CD4-positive, alpha-beta T cell treated with Interleukin-6 for 4 hours (primary cell): ENCODE measurements at regions not wholly inside any gene's neighbourhood (a gene's known extent, or its start where the extent isn't known, plus 50 kb on each side); places are given as distances from the start of the nearest gene placed in this dataset.

Experiments used
- DNase-seq: peaks from one replicate; pipeline ENCODE4 v3.0.0-alpha.2; 2020; ENCODE audit warnings: mixed read lengths

DNA sequence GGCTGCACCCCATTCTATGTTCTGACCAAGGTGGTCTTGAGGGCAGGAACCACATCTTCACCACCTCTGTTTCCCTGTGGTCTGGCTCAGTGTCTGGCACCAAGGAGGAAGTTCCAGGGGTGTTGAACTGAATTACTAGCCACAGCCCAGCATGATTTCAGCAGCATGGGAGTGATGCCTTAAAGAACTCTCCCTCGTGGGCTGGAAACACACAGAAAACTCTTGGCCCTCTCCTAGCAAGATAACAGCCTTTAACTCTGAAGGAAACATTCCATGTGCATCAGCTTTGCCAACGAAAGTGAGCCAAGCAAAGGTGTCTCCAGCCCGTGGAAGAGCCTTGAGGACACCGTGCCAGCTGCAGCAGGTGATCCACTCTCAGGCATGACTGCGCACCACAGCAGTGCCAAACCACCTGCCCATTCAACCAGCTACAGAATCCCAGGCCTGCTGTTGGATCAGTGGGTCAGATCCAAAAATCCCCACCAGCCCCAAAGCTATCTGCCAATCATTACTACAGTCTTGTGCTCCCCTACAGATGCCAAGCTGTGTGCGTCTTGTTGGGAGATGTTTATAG is 124.8 kb downstream of the TTC32 start:
- DNase-seq = no peak

DNA sequence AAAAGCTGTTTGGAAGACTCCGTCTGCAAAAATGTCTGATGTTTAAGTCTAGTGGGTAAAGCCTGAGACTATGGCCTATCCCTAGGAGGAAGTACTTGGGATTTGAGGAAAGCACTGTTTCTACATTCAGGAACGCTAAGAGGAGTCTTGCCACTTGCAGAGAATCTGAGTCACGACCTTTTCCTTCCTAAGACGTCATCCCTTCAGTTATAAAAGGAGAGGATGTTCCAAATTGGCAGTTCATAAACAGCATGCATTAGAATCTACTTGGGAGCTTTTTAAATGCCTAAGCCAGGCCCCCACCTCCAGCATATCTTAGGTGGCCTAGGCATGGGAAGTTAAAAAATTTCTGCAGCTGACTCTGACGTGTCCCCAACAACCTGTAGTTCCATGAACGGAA is 125.9 kb downstream of the TTC32 start:
- no peak for DNase-seq

DNA sequence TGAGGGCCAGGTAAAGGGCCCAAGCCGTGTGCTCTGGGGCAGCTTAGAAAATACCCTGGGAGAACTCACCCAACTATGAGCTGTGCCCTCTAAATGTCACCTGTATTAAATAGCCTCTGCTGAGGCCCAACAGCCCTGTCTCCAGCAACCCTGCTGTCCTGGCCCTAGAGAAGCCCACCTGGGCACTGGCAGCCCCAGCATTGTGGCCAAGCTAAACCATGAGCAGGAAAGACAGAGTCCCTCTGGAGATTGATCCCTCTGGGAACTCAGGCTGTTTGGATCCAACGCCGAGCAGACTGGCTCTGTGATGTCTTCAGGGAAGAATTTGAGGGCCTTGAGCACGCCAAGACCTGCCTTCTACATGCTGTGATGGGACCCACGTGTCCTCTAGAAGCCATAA is 126.5 kb downstream of the TTC32 start:
- no peak for DNase-seq

DNA sequence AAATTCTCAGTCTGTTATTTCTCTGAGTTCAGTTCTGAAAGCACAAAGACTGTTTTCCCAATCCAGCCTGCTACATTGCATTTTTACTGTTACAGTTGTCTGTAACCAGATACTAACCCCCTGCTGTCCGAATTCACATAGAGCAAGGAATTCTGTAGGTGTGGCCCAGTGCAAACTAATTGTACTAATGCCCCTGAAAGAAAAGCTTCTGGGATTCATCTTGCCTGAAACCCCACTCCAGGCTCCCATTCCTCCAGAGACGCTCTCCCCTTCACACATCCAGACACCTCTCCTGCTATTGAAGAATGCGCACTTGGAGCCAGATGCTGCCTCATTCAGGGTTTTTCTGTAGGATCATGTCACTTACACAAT is 127.0 kb downstream of the TTC32 start:
- DNase-seq = no peak

DNA sequence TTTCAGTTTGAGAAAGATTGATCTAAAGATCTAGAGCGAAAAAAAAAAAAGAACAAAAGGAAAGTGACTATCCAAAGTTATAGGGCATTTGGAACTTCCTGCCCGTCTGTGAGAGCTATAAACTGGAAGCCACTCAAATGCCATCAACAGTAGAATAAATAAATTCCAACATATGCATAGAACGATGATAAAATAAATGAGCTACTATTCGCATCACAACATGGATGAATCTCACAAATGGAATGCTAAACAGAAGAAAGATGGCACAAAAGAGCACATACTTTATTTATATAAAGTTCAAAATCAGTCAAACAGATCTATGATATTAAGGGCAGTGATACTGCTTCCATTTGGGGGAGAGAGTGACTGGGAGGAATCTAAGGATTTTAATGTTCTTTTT is 128.8 kb downstream of the TTC32 start:
- no peak for DNase-seq

DNA sequence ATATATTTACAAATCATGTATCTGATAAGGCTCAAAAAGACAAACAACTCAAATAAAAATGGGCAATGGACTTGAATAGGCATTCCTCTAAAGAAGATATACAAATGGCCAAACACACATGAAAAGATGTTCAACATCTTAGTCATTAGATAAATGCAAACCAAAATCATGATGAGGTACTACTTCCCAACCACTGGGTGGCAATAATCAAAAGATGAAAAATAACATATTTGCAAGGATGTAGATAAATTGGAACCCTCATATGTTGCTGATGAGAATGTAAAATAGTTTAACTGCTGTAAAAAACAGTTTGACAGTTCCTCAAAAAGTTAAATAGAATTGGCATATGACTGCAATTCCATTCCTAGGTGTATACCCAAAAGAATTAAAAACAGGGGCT is 132.3 kb downstream of the TTC32 start:
- DNase-seq = no peak

DNA sequence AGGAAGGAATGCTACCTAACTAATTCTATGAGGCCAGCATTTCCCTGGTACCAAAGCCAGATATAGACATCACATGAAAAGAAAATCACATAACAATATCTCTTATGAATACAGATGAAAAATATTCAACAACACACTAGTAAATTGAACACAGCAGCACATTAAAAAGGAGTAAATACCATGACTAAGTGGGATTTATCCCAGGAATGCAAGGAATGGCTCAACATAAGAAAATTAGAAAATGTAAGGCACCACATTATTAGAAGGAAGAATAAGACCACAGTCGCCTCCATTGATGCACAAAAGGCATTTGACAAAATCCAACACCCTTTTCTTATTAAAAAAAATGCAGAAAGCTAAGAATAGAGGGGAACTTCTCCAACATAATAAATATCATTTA is 133.9 kb downstream of the TTC32 start:
- DNase-seq = no peak

DNA sequence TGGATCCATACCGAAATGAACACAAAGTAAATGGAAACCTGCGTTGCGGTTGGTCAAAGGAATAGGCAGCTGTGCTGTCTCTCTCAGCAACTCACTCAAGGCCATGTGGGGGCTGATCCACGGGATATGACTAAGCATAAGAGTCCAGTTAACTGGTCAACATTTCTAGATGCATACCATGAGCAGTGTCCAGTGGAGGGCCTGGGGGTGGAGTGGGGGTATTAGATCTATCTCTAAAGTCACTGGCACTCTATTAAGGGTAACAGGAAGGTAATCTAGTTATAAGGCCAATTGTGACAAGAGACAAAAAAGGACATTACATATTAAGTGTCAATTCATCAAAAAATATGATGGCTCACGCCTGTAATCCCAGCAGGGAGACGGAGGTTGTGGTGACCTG is 136.8 kb downstream of the TTC32 start:
- no peak for DNase-seq

DNA sequence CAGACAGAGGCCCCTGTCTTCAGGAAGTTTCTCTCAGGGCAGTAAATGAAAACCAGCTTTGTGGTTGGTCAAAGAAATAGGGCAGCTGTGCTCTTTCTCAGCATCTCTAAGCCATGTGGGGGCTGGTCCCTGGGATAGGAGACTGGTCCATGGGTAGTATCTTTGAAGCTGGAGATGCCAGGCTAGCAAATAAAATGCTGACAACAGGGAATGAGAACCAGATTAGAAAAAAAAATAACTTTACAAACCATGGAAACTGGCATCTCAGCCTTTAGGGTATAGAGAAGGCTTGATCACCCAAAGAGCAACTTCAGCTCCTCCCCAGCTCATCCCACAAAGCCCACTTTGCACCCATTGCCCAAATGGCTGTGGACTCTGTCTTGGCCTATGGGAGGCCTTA is 138.1 kb downstream of the TTC32 start:
- DNase-seq = no peak

DNA sequence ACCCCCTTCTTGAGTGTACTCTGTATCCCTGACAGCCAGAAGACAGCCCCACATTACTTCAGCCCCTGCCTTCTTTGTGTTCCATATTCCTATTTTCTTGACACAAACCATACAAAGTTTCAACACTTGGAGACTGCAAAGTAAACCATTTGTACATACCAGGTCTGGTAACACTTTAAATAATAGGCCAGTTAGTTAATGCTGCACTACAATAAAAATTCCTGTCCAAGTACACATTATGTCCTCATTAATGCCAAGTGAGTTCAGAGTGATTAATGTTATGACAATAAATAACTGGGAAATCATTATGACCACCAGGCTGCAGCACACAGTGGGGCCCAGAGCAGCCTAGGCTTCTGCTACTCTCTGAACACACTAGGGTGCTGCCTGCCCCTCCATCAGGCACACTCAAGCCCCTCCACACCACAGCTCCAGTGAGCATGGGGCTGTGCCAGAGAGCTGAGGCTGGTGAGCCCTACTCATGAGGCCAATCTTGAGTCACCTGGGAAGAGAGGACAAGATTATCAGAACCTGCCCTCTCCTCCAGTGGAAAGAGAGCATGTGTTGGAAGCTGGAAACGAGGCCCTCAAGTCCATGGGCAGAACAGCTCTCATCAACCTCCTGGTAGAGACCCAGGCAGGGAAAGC is 138.7 kb downstream of the TTC32 start:
- no peak for DNase-seq

DNA sequence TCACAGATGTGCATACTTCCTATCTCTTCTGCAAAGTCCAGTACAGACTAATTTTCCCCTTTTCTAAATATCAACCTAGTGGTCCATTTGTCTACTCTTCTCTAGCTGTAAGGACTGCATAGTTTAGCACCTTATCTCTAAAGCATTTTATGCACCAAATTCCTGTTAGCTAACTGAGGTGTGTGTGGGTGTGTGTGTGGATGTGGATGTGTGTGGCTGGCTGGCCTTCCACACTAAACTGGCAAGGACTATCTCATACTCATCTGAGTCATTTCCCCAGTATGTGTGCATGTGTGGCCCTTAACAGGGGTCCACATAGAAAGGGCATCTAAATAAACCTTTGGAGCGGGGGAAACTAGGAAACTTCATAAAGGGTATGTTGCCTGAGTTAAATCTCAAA is 139.6 kb downstream of the TTC32 start:
- DNase-seq = no peak

DNA sequence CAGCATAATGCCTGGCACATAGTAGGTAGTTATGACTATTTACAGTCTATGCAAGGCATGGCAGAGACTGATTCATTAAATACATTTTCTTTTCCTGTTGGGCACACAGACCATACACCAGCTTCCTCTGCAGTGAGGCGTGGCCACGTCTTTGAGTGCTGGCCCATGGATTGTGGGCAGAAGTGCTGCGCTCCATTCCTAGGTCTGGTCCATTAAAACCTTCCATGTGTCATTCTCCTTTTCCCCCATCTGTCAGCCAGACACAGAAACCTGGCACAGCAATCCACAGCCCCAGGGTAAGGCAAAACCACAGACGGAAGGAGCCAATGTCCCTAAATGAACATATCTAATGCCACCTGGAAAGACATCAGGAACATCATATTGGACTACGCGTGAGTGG is 141.9 kb downstream of the TTC32 start:
- no peak for DNase-seq

DNA sequence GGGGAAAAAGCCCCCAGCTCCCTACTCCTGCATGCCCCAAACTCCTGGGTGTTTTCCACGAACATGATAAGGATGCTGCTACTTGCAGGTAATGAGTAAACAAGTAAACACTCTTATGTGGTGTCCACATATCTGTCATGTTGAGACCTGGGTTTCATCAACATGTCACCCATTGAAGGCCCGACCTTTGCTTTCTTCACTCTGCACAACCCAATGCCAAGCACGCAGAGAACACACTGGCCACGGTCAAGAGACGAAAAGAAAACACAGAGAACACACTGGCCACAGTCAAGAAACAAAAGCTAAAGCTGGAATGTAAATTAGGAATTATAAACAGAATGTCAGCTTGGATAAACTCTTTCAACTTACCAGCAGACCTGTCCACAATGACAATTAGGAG is 143.1 kb downstream of the TTC32 start:
- no peak for DNase-seq

DNA sequence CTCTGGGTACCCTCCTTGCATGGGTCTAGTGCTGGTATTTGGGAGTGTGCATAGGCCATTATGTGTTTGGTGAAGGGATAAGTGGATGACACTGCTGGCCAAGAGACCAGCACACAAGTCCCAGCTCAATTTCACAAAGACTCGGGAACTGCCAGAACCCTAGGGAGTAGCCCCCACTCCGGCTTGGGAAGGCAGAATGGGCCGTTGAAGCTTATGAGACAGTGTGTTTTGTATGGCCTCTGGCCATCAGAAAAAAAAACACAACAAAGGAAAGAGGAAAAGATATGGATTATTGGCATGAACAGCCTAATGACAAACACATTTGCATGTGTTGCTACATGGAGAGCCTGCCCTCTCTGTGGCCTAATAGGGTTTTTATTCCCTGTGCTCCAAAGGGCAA is 144.2 kb downstream of the TTC32 start:
- DNase-seq = no peak

DNA sequence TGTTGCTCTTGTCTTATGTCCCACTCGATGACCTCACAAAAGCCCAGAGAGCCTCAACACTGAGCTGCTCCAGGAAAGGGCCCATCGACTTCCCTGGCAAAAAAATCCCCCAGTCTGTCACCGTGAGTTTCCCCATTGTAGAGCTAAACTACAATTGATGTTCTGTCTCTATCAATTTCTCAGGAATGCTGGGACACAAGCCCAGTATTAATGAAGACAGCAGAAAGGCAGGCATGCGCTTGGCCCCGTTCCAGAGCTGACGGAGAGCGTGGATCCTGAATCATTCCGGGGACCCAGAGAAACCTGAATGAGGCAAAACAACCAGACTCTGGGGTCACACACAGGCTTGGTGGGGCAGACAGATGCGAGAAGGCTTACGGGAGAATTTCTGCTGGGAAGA is 146.9 kb downstream of the TTC32 start:
- no peak for DNase-seq

DNA sequence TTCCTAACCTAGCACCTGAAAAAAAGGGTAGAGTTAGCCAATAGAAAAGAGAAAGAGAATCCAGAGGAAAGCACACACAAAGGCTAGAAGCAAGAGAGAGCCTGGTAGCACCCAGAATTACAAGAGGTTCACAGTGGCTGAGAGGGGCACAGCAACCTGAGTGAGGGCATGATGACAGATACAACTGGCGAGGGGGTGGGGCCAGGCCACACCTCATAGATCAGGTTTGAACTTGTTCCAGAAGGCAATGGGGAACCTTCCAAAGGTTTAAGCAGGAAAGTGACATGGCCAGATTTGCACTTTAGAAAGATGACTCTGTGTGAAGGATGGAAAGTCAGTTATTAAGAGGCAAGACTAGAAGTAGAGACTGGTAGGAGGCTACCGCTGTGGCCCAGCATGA is 148.0 kb downstream of the TTC32 start:
- no peak for DNase-seq

DNA sequence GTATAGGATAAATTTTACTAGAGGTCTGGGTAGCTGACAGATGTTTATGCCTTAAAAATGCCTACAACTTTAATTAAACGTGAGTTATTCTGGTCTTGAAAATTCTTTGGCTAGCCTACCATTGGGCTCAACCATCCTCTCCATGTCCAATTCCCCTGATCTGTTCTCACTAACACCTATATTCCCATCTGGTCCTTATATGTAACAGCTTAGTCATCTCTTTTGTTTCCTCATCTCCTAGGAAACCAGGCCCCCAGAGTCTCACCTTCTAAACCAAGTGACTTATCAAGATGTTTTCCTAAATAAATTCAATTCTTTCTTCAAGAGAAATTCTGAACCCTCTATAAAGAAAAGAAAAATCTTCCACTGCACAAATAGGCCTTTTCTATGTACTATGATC is 148.5 kb downstream of the TTC32 start:
- DNase-seq = no peak

DNA sequence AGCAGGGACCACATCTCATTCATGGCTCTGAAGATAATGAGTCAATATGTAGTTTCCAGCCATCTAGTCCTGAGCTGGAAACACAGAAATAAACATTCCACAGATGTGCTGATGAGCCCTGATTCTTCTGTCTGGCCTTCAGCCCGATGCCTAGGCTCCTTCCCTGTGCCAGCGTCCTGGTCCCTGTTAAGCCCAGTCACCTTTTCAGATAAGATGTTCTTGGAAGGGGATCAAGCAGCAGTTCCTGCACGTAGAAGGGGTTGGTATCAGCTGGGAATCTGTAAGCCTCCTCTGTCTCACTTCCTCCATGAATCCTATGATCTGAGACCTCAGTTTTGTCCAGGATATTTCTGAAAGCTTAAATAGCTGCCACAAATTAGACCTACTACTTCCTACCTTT is 149.3 kb downstream of the TTC32 start:
- no peak for DNase-seq

DNA sequence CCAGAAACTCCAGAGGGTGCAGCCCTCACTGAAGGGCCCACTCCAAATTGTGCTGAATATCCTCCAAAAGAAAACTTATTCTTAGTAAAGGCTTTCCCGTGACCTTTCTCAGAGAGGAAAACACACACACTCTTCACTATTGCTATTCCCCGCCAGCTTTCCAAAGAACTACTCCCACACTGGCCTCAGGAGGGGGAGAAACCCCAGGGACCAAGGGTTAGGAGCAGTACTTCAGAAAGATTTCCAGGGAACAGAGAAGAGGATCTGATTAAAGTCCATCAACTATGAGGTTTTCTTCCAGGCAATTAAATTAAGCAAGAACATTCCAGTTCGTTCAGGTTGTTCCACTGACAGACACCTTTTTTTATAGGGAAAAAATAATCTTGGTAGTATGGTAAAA is 150.2 kb downstream of the TTC32 start:
- no peak for DNase-seq

DNA sequence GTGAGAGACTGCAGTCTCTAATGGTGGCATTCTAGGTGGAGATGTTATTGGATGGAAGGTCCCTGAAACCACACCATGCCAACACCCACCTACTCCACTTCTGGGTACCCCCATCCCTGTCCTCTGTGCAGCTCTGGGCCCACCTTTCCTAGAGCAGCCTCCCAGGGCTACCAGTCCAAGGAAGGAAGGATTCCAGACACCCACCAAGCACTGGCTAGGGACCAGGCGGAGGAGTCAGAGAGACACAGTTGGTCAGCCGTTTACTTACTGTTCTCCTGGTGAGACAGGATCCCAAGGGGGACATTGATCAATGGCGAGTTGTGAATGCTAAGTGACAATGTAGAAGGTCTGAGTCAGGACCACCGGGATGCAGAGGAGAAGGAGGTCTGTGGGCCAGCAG is 151.6 kb downstream of the TTC32 start:
- DNase-seq = no peak

DNA sequence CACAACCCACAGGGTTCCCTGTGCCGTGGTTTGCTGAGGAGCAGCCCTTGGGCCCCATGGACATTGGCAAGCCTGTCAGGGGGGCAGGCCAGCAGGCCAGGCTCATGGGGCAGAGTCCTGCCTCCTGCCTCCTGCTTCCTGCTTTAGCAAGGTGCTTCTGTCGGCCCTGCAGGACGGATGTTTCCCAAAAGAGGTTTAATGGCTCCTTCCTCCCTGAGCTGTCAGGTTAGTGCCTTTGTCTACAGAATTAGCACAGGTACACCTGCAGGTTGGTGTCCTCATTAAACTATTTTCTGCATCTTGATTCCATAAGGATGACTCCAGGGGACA is 152.3 kb downstream of the TTC32 start:
- no peak for DNase-seq

DNA sequence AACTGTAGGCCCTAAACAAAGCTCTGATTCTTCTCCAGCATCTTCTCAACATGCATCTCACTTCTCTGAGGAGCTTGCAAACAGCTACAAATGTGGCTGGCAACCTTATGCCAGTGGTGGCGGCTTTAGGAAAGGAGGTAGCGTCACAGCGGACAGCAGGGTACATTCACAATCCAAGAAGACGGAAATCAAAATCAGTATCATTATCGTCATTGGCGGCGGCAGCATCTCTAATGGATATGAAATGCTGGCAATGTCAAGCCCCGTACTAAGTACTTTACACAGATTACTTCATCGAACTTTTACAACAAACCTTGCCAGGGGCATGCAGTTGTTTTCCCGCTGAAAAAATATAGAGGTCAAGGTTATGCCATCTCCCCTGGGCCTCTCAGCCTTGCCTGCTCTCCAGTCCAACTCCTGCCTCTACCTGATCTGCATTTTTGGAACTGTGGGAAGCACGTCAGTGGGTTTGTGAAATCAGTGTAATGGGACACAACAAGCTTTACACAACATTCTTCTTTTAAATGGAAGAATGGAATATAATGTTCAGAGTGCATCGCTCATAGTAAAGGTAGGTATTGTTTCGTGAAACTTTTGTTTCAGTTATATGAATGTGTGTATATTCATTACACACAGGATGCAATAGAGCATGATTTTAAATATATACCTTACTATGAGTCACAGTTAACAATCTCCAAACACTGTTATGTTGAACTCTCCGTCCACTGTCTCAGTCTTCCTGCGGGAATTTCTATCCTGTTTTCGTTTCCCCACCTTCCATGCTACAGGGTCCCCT is 152.9 kb downstream of the TTC32 start:
- no peak for DNase-seq

DNA sequence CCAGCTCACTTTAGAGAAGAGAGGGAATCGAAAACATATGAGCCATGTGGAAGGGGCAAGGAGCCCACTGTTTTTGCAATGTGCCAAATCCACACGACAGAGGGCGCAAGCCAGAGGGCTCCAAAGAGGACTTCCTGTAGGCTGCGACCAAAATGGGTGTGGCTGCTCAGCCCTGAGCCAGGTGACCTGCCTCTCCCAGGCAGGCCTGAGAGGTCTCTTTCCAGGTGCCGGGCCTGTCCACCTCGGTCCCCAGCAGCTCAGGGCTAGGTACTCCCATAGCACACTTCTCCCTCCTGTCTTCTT is 153.8 kb downstream of the TTC32 start:
- DNase-seq = no peak

DNA sequence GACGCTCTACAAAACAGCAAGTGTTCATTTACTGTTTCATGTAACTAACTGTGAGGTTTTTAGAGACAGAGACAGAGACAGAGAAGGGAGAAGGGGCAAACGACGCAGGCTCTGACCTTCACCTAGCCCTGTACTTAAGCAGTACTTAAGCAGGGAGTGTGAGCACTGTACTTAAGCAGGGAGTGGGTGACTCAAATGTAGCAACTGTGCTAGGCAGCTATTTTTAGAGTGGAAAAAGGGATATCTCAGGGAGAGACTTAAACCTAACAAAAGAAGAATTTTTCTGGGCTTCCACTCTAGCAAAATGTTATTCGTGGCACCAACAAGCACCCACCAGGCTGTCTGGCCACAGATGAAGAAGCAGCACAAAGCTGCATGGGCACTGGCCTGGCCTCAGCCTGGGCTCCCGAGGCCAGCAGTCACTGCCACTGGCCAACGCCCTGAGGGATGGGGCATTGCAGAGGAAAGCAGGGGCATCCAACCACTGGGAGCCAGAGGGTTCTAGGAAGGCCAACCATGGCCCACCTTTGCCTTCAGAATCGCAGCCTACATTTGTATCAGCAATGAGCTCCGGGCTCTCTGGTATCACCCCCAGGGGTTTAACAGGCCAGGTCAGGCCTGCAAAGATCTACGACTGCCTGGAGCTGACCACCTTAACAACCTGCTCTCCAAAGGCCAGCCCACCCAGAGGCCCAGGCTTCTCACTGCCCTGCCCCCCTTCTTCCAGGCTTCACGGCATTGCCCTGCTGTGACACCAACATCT is 154.3 kb downstream of the TTC32 start:
- DNase-seq = no peak
